NCI-H1694 (cell line): ENCODE measurements at regions not wholly inside any gene's neighbourhood (a gene's known extent, or its start where the extent isn't known, plus 50 kb on each side); places are given as distances from the start of the nearest gene placed in this dataset.
"Not testable (repeated sequence)": the region's sequence is repeated elsewhere in the genome, so short reads cannot be mapped to it uniquely, and the experiment has no call there.

ENCODE experiments used
- DNase-seq: peaks from one replicate; lab custom pipeline; 2025; lab: John Stamatoyannopoulos, UW

- no peak for DNase-seq
Measured at GRCh38 chr1:178643349-178643748, 81.7 kb upstream of the RALGPS2 start.

GRCh38 chr1:178643831-178644230 lies 81.2 kb upstream of the RALGPS2 start:
- DNase-seq = no peak

GRCh38 chr1:178644308-178645120 lies 80.5 kb upstream of the RALGPS2 start:
- DNase-seq = peak; percentile 73

GRCh38 chr1:178645157-178645807 lies 79.8 kb upstream of the RALGPS2 start:
- peak; percentile 66 for DNase-seq

- no peak for DNase-seq
Measured at GRCh38 chr1:178645808-178646200, 79.2 kb upstream of the RALGPS2 start.

GRCh38 chr1:178646821-178647220 lies 78.2 kb upstream of the RALGPS2 start:
- DNase-seq = no peak

GRCh38 chr1:178648151-178648550 lies 76.9 kb upstream of the RALGPS2 start:
- no peak for DNase-seq

GRCh38 chr1:178649582-178650350 lies 75.3 kb upstream of the RALGPS2 start:
- no peak for DNase-seq

GRCh38 chr1:178650934-178651511 lies 74.0 kb upstream of the RALGPS2 start:
- DNase-seq = no peak

GRCh38 chr1:178651742-178652141 lies 73.3 kb upstream of the RALGPS2 start:
- no peak for DNase-seq

- no peak for DNase-seq
Measured at GRCh38 chr1:178652506-178653490, 72.2 kb upstream of the RALGPS2 start.

GRCh38 chr1:178659789-178660208 lies 65.2 kb upstream of the RALGPS2 start:
- no peak for DNase-seq

GRCh38 chr1:178660461-178660860 lies 64.6 kb upstream of the RALGPS2 start:
- no peak for DNase-seq

- DNase-seq = no peak
Measured at GRCh38 chr1:178664278-178664677, 60.8 kb upstream of the RALGPS2 start.

GRCh38 chr1:178665579-178665978 lies 59.5 kb upstream of the RALGPS2 start:
- DNase-seq = no peak

GRCh38 chr1:178666891-178667290 lies 58.2 kb upstream of the RALGPS2 start:
- not testable (repeated sequence) for DNase-seq

GRCh38 chr1:178672434-178672833 lies 52.6 kb upstream of the RALGPS2 start:
- DNase-seq = no peak

- not testable (repeated sequence) for DNase-seq
Measured at GRCh38 chr1:178674559-178674958, 50.5 kb upstream of the RALGPS2 start.
